PC-9 (cell line): ENCODE measurements at regions not wholly inside any gene's neighbourhood (a gene's known extent, or its start where the extent isn't known, plus 50 kb on each side); places are given as distances from the start of the nearest gene placed in this dataset.

Experiments
- CTCF ChIP-seq: fragments of 200-600 bp; sonication (generic); conservative IDR thresholded peaks from 2 replicates; pipeline ENCODE4 v1.6.1; 2017; ENCODE audit warnings: mixed run types, antibody characterized with exemption, mild to moderate bottlenecking, moderate library complexity
- EZH2 ChIP-seq: fragments of 200-600 bp; sonication (generic); IDR thresholded peaks from 2 replicates; pipeline ENCODE4 v1.8.0; 2017; ENCODE audit warnings: antibody characterized with exemption, low read depth

- TF ChIP-seq CTCF, result no peak
- no peak for TF ChIP-seq EZH2
These were observed 104.7 kb upstream of the NKX1-1 start for GRCh38 chr4:1510931-1511330.
